ENCODE measurements at regions not wholly inside any gene's neighbourhood (a gene's known extent, or its start where the extent isn't known, plus 50 kb on each side); places are given as distances from the start of the nearest gene placed in this dataset.

DNA sequence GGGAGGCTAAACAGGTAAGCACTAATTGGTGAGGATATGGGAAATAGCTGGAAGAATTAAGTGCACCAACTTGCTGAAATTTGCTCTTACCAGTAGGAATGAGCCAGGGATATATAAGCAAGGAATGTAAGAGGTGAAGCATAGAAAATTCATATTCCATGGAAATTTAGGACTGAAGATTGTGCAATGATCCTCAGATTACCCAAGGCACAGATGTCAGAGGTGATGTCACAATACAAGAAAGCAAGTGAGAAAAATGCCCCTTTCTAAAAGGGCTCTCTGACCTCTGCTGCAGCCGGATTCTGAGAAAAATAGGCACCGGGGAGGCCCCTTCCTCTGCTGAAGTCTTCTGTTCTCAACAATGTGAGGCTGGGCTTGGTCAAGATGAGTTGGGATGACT lies 112.3 kb upstream of the ZNF678 start:
- no peak for TF ChIP-seq EZH2 (IDR thresholded peaks at IDR 0.05)
- no peak for TF ChIP-seq POLR2AphosphoS5 (IDR thresholded peaks at IDR 0.05; ENCODE audit: borderline replicate concordance, low read depth, low read length)
- TF ChIP-seq FOXP2 (optimal IDR thresholded peaks at IDR 0.05; ENCODE audit: control extremely low read depth, extremely low read length, insufficient read depth) = no peak

Data from SK-N-MC (cell line).